ENCODE measurements at regions not wholly inside any gene's neighbourhood (a gene's known extent, or its start where the extent isn't known, plus 50 kb on each side); places are given as distances from the start of the nearest gene placed in this dataset.
"Not testable (repeated sequence)": the region's sequence is repeated elsewhere in the genome, so short reads cannot be mapped to it uniquely, and the experiment has no call there.

GRCh38 chr12:17884581-17884980 lies 205.4 kb downstream of the RERGL start:
- Mint-ChIP-seq H3K4me1 (ENCODE audit: low read depth) (no peaks in the 10 kb centered on the region), H3K36me3 (ENCODE audit: low read depth) (no peaks in the 10 kb centered on the region), H3K4me3 (no peak overlapping the region), H3K9me3 (no peaks in the 10 kb centered on the region), H3K27ac (no peak overlapping the region), H3K27me3 (ENCODE audit: insufficient read depth) (no peaks in the 10 kb centered on the region)
- no peak for DNase-seq (ENCODE audit: low spot score)
- intact Hi-C loops (cut with micrococcal nuclease): loop anchor here (5.0 kb wide), 1 partner anchor 97 kb away; no protein-coding TSS in a partner anchor

DNA sequence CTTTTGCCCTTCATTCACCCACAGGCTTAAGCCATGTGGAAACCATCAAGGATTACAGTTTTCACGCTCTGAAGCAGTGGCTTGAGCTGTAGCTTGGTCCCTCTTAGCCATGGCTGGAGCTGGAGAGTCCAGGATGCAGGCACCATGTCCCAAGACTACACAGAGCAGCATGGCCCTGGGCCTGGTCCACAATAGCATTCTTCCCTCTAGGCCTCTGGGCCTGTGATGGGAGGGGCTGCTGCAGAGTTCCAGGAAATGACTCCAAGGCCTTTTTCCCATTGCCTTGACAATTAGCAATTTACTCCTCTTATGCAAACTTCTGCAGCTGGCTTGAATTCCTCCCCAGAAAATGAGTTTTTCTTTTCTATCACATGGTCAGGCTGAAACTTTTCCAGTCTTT lies 211.3 kb downstream of the RERGL start:
- Mint-ChIP-seq H3K27me3 (ENCODE audit: insufficient read depth) (no peaks in the 10 kb centered on the region), H3K27ac (no peak overlapping the region), H3K36me3 (ENCODE audit: low read depth) (no peaks in the 10 kb centered on the region), H3K4me3 (no peak overlapping the region), H3K9me3 (peaks cover 25% of the 10 kb centered on the region), H3K4me1 (ENCODE audit: low read depth) (no peaks in the 10 kb centered on the region)
- intact Hi-C loops (cut with micrococcal nuclease): no loop called here
- no peak for DNase-seq (ENCODE audit: low spot score)

DNA sequence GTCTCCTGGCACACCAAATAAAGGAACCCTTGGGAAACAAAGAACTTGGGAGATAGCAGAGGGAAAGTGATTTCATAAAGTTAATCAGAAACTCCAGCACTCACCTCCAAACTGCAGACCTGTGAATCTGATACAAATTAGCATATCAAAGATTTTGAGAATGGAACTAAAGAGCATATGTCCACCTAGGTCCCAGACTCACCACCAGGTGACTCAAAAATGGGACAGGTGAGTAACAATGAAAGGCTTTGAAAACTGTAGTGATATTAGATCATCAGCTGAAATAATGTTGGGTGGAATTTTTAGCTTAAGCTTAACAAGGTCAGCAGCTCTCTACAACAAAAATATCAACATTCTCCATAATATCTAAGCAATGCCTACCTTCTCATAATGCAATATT lies 214.8 kb downstream of the RERGL start:
- peaks cover 32% of the 10 kb centered on the region for H3K9me3 Mint-ChIP-seq
- no peaks in the 10 kb centered on the region for H3K27me3 Mint-ChIP-seq (ENCODE audit: insufficient read depth)
- H3K4me3 Mint-ChIP-seq: no peak overlapping the region
- intact Hi-C loops (cut with micrococcal nuclease): no loop called here
- H3K4me1 Mint-ChIP-seq (ENCODE audit: low read depth): no peaks in the 10 kb centered on the region
- no peak for DNase-seq (ENCODE audit: low spot score)
- no peak overlapping the region for H3K27ac Mint-ChIP-seq
- no peaks in the 10 kb centered on the region for H3K36me3 Mint-ChIP-seq (ENCODE audit: low read depth)

GRCh38 chr12:17866802-17867201 lies 223.2 kb downstream of the RERGL start:
- no peak overlapping the region for H3K27ac Mint-ChIP-seq
- no peaks in the 10 kb centered on the region for H3K36me3 Mint-ChIP-seq (ENCODE audit: low read depth)
- no peak overlapping the region for H3K4me3 Mint-ChIP-seq
- H3K27me3 Mint-ChIP-seq (ENCODE audit: insufficient read depth): no peaks in the 10 kb centered on the region
- no peaks in the 10 kb centered on the region for H3K4me1 Mint-ChIP-seq (ENCODE audit: low read depth)
- no peak for DNase-seq (ENCODE audit: low spot score)
- intact Hi-C loops (cut with micrococcal nuclease): no loop called here
- H3K9me3 Mint-ChIP-seq: peaks cover 28% of the 10 kb centered on the region

DNA sequence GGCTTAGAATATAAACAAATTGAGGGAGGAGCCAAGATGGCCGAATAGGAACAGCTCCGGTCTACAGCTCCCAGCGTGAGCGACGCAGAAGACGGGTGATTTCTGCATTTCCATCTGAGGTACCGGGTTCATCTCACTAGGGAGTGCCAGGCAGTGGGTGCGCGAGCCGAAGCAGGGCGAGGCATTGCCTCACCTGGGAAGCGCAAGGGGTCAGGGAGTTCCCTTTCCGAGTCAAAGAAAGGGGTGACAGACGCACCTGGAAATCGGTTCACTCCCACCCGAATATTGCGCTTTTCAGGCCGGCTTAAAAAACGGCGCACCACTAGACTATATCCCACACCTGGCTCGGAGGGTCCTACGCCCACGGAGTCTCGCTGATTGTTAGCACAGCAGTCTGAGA lies 234.4 kb downstream of the RERGL start:
- intact Hi-C loops (cut with micrococcal nuclease): loop anchor here (2.0 kb wide), 1 partner anchor 91 kb away; no protein-coding TSS in a partner anchor
- not testable (repeated sequence) for H3K4me1 Mint-ChIP-seq (ENCODE audit: low read depth); H3K27me3 Mint-ChIP-seq (ENCODE audit: insufficient read depth); H3K36me3 Mint-ChIP-seq (ENCODE audit: low read depth); DNase-seq (ENCODE audit: low spot score); H3K27ac Mint-ChIP-seq; H3K4me3 Mint-ChIP-seq
- H3K9me3 Mint-ChIP-seq: peaks cover 15% of the 10 kb centered on the region

DNA sequence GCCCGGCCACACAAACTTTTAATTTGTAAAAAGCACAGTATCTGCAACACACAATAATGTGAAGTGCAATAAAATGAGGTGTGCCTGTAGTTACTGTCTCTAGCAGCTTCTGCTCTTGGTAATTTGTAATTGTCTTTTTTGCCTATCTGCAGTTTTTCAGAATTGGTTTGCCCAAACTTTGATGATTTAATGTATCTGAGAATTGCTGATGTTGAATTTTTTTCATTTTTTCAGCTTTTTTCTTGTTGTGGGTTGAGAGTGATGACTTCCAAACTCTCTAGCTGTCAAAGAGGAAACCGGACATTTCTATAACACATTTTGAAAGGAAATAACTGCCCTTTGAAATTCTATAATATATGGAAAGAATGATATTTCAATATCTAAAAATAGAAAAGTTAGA lies 236.9 kb downstream of the RERGL start:
- Mint-ChIP-seq H3K9me3 (peaks cover 15% of the 10 kb centered on the region), H3K4me3 (no peak overlapping the region), H3K27ac (no peak overlapping the region), H3K4me1 (ENCODE audit: low read depth) (no peaks in the 10 kb centered on the region), H3K27me3 (ENCODE audit: insufficient read depth) (no peaks in the 10 kb centered on the region), H3K36me3 (ENCODE audit: low read depth) (no peaks in the 10 kb centered on the region)
- DNase-seq (ENCODE audit: low spot score): no peak
- intact Hi-C loops (cut with micrococcal nuclease): no loop called here

GRCh38 chr12:17841496-17841895 lies 248.5 kb downstream of the RERGL start:
- Mint-ChIP-seq H3K4me3 (no peak overlapping the region), H3K9me3 (peaks cover 8% of the 10 kb centered on the region), H3K36me3 (ENCODE audit: low read depth) (no peaks in the 10 kb centered on the region), H3K4me1 (ENCODE audit: low read depth) (no peaks in the 10 kb centered on the region), H3K27ac (no peak overlapping the region), H3K27me3 (ENCODE audit: insufficient read depth) (no peaks in the 10 kb centered on the region)
- no peak for DNase-seq (ENCODE audit: low spot score)
- intact Hi-C loops (cut with micrococcal nuclease): no loop called here

DNA sequence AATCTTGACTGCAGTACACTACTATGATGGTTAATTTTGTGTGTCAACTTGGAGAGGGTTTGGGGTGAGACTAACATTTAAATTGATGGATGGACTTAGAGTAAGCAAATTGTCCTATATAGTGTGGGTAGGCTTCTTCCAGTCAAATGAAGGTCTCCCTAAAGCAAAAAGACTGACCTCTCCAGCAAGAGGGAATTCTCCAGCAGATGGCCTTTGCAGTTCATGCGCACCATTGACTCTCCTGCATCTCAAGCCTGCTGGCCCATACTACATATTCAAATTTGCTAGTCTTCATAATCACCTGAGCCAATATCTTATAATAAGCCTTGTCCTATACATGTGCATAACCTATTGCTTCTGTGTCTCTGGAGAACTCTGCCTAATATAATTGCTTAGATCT lies 260.2 kb downstream of the RERGL start:
- Mint-ChIP-seq H3K4me3 (no peak overlapping the region), H3K4me1 (ENCODE audit: low read depth) (no peaks in the 10 kb centered on the region), H3K27me3 (ENCODE audit: insufficient read depth) (no peaks in the 10 kb centered on the region), H3K9me3 (peaks cover 4% of the 10 kb centered on the region), H3K27ac (no peak overlapping the region), H3K36me3 (ENCODE audit: low read depth) (no peaks in the 10 kb centered on the region)
- no peak for DNase-seq (ENCODE audit: low spot score)
- intact Hi-C loops (cut with micrococcal nuclease): no loop called here

- no peaks in the 10 kb centered on the region for H3K36me3 Mint-ChIP-seq (ENCODE audit: low read depth)
- H3K4me1 Mint-ChIP-seq (ENCODE audit: low read depth): no peaks in the 10 kb centered on the region
- H3K9me3 Mint-ChIP-seq: peaks cover 17% of the 10 kb centered on the region
- DNase-seq (ENCODE audit: low spot score): no peak
- H3K4me3 Mint-ChIP-seq: no peak overlapping the region
- H3K27ac Mint-ChIP-seq: no peak overlapping the region
- no peaks in the 10 kb centered on the region for H3K27me3 Mint-ChIP-seq (ENCODE audit: insufficient read depth)
- intact Hi-C loops (cut with micrococcal nuclease): no loop called here
Observed at GRCh38 chr12:17818931-17819330, 271.1 kb downstream of the RERGL start.

DNA sequence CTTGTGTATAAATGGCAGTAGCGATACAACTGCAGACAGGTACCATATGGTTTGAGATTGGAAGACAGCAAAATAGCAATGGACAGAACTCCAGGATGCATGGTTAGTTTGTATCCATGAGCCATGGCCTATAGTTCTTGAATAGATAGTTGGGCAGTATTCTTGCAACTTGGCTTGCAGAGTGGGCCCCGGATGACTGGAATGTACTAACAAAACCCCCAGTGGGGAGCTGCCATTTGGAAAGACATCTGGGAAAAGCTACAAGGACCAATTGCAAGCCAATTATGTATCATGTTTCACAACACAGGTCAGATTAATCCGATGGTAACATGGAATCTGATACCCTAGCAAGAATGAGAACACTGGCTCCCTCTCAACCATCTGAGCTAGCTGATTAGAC lies 279.6 kb downstream of the RERGL start:
- no peak overlapping the region for H3K27ac Mint-ChIP-seq
- H3K4me3 Mint-ChIP-seq: no peak overlapping the region
- DNase-seq (ENCODE audit: low spot score): no peak
- no peaks in the 10 kb centered on the region for H3K36me3 Mint-ChIP-seq (ENCODE audit: low read depth)
- no peaks in the 10 kb centered on the region for H3K27me3 Mint-ChIP-seq (ENCODE audit: insufficient read depth)
- no peaks in the 10 kb centered on the region for H3K4me1 Mint-ChIP-seq (ENCODE audit: low read depth)
- peaks cover 25% of the 10 kb centered on the region for H3K9me3 Mint-ChIP-seq
- intact Hi-C loops (cut with micrococcal nuclease): no loop called here

GRCh38 chr12:17809206-17809605 lies 280.8 kb downstream of the RERGL start:
- DNase-seq (ENCODE audit: low spot score): no peak
- intact Hi-C loops (cut with micrococcal nuclease): no loop called here
- Mint-ChIP-seq H3K4me3 (no peak overlapping the region), H3K9me3 (peaks cover 26% of the 10 kb centered on the region), H3K27ac (no peak overlapping the region), H3K36me3 (ENCODE audit: low read depth) (no peaks in the 10 kb centered on the region), H3K4me1 (ENCODE audit: low read depth) (no peaks in the 10 kb centered on the region), H3K27me3 (ENCODE audit: insufficient read depth) (no peaks in the 10 kb centered on the region)

GRCh38 chr12:17802657-17803641 lies 287.0 kb downstream of the RERGL start:
- H3K4me3 Mint-ChIP-seq: no peak overlapping the region
- no peak for DNase-seq (ENCODE audit: low spot score)
- intact Hi-C loops (cut with micrococcal nuclease): no loop called here

GRCh38 chr12:17793854-17794253 lies 296.1 kb downstream of the RERGL start:
- Mint-ChIP-seq H3K27me3 (ENCODE audit: insufficient read depth) (no peaks in the 10 kb centered on the region), H3K27ac (no peak overlapping the region), H3K4me3 (no peak overlapping the region), H3K36me3 (ENCODE audit: low read depth) (no peaks in the 10 kb centered on the region), H3K9me3 (peaks cover 19% of the 10 kb centered on the region), H3K4me1 (ENCODE audit: low read depth) (no peaks in the 10 kb centered on the region)
- DNase-seq (ENCODE audit: low spot score): no peak
- intact Hi-C loops (cut with micrococcal nuclease): no loop called here

More at GRCh38 chr12:17802657-17803641, 287.0 kb downstream of the RERGL start:
- no peaks in the 10 kb centered on the region for H3K27me3 Mint-ChIP-seq (ENCODE audit: insufficient read depth)
- H3K27ac Mint-ChIP-seq: no peak overlapping the region
- peaks cover 36% of the 10 kb centered on the region for H3K9me3 Mint-ChIP-seq
- H3K4me1 Mint-ChIP-seq (ENCODE audit: low read depth): no peaks in the 10 kb centered on the region
- no peaks in the 10 kb centered on the region for H3K36me3 Mint-ChIP-seq (ENCODE audit: low read depth)
